ENCODE measurements at regions not wholly inside any gene's neighbourhood (a gene's known extent, or its start where the extent isn't known, plus 50 kb on each side); places are given as distances from the start of the nearest gene placed in this dataset.

DNA sequence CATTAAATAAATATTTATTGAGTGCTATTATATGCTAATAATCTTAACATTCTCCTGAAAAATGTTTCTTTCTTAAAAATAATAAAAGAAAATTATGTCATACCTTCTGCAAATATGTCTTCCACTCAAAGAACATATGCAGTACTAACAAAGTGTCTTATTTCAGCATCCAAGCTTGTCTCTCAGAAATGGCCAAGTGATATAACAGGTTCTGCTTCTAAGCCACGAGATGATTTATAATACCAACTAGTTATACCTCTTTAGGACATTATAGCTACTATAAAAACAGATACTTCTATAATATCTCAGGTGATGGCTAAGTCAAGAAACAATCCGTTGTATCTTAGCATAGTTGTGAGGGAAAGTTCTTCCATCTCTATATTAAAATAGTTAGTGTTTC is 128.1 kb upstream of the ARID2 start (continued):
- TF ChIP-seq, protein P1, sequence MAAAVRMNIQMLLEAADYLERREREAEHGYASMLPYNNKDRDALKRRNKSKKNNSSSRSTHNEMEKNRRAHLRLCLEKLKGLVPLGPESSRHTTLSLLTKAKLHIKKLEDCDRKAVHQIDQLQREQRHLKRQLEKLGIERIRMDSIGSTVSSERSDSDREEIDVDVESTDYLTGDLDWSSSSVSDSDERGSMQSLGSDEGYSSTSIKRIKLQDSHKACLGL (CRISPR knock-in tag; IDR thresholded peaks at IDR 0.05; ENCODE audit: borderline replicate concordance, poor library complexity, severe bottlenecking) = no peak
- TF ChIP-seq JUND (IDR thresholded peaks at IDR 0.05; ENCODE audit: borderline replicate concordance, low read depth, low read length) = no peak
- no peak for TF ChIP-seq JUND (tag; IDR thresholded peaks at IDR 0.05; ENCODE audit: borderline replicate concordance, low read depth, low read length)
- no peak for TF ChIP-seq EWSR1 (IDR thresholded peaks at IDR 0.05; ENCODE audit: borderline replicate concordance, low read depth, partially characterized antibody)
- TF ChIP-seq, protein P2, sequence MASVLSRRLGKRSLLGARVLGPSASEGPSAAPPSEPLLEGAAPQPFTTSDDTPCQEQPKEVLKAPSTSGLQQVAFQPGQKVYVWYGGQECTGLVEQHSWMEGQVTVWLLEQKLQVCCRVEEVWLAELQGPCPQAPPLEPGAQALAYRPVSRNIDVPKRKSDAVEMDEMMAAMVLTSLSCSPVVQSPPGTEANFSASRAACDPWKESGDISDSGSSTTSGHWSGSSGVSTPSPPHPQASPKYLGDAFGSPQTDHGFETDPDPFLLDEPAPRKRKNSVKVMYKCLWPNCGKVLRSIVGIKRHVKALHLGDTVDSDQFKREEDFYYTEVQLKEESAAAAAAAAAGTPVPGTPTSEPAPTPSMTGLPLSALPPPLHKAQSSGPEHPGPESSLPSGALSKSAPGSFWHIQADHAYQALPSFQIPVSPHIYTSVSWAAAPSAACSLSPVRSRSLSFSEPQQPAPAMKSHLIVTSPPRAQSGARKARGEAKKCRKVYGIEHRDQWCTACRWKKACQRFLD (CRISPR knock-in tag; IDR thresholded peaks at IDR 0.05) = no peak
- TF ChIP-seq, protein P3, sequence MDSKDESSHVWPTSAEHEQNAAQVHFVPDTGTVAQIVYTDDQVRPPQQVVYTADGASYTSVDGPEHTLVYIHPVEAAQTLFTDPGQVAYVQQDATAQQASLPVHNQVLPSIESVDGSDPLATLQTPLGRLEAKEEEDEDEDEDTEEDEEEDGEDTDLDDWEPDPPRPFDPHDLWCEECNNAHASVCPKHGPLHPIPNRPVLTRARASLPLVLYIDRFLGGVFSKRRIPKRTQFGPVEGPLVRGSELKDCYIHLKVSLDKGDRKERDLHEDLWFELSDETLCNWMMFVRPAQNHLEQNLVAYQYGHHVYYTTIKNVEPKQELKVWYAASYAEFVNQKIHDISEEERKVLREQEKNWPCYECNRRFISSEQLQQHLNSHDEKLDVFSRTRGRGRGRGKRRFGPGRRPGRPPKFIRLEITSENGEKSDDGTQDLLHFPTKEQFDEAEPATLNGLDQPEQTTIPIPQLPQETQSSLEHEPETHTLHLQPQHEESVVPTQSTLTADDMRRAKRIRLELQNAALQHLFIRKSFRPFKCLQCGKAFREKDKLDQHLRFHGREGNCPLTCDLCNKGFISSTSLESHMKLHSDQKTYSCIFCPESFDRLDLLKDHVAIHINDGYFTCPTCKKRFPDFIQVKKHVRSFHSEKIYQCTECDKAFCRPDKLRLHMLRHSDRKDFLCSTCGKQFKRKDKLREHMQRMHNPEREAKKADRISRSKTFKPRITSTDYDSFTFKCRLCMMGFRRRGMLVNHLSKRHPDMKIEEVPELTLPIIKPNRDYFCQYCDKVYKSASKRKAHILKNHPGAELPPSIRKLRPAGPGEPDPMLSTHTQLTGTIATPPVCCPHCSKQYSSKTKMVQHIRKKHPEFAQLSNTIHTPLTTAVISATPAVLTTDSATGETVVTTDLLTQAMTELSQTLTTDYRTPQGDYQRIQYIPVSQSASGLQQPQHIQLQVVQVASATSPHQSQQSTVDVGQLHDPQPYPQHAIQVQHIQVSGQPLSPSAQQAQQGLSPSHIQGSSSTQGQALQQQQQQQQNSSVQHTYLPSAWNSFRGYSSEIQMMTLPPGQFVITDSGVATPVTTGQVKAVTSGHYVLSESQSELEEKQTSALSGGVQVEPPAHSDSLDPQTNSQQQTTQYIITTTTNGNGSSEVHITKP (IDR thresholded peaks at IDR 0.05; ENCODE audit: partially characterized antibody) = no peak
- no peak for TF ChIP-seq RBFOX2 (IDR thresholded peaks at IDR 0.05; ENCODE audit: low read depth, low read length)
- TF ChIP-seq NFIC (IDR thresholded peaks at IDR 0.05) = no peak
- TF ChIP-seq, protein P4, sequence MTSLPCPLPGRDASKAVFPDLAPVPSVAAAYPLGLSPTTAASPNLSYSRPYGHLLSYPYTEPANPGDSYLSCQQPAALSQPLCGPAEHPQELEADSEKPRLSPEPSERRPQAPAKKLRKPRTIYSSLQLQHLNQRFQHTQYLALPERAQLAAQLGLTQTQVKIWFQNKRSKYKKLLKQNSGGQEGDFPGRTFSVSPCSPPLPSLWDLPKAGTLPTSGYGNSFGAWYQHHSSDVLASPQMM (CRISPR knock-in tag; IDR thresholded peaks at IDR 0.05) = no peak
- TF ChIP-seq MCM3 (IDR thresholded peaks at IDR 0.05) = no peak
- TF ChIP-seq TEAD4 (IDR thresholded peaks at IDR 0.05; ENCODE audit: low read length) = no peak
- TF ChIP-seq TEAD4 (CRISPR knock-in tag; IDR thresholded peaks at IDR 0.05; ENCODE audit: borderline replicate concordance) = no peak

Data from K562 (cell line).